PC-3 (cell line): ENCODE measurements at regions not wholly inside any gene's neighbourhood (a gene's known extent, or its start where the extent isn't known, plus 50 kb on each side); places are given as distances from the start of the nearest gene placed in this dataset.
A peak's percentile ranks its signal among the peaks of the same experiment; 100 is the strongest.

ENCODE experiments used
- ATAC-seq: fragments of 200-7000 bp; cut with Tn5 transposase; 2 replicates; pipeline ENCODE4 v1.9.1; 2020; ENCODE audit warnings: mild to moderate bottlenecking, moderate library complexity
- BruUV-seq: library from RNA; stranded (reverse); fragments of 400-500 nt; replicated peaks from 2 replicates; lab custom pipeline; 2021; lab: Mats Ljungman, UMichigan
- CTCF ChIA-PET: fragments of 300-600 bp; sonication (Branson Sonifier 250); formaldehyde crosslinking; loops from one replicate; lab custom pipeline; 2022; ENCODE audit warnings: antibody characterized with exemption; lab: Charles Lee
- POLR2A ChIA-PET: fragments of 300-600 bp; sonication (Branson Sonifier 250); formaldehyde crosslinking; loops from one replicate; lab custom pipeline; 2022; ENCODE audit warnings: antibody characterized with exemption; ENCODE audit not compliant: unreplicated experiment; lab: Charles Lee
- DNase-seq: peaks from one replicate; pipeline ENCODE4 v3.0.0-alpha.2; 2015
- H2AFZ ChIP-seq: fragments of 300-600 bp; sonication (generic); 2 replicates; pipeline ENCODE4 v1.6.0; 2016; ENCODE audit warnings: antibody characterized with exemption, low read length
- H3F3A ChIP-seq: fragments of 300-600 bp; sonication (generic); one replicate; pipeline ENCODE4 v1.6.0; 2017; ENCODE audit warnings: antibody characterized with exemption, low read length, control low read depth, mild to moderate bottlenecking; ENCODE audit not compliant: unreplicated experiment
- H3K27ac ChIP-seq: fragments of 300-600 bp; sonication (generic); 2 replicates; pipeline ENCODE4 v1.5.1; 2016; ENCODE audit warnings: mild to moderate bottlenecking, low read length
- H3K27me3 ChIP-seq: fragments of 300-600 bp; sonication (generic); 2 replicates; pipeline ENCODE4 v1.6.1; 2016; ENCODE audit warnings: low read length, mixed read lengths
- H3K36me3 ChIP-seq: fragments of 300-600 bp; sonication (generic); 2 replicates; pipeline ENCODE4 v1.6.1; 2016; ENCODE audit warnings: low read depth, mixed run types, low read length, mixed read lengths
- H3K4me1 ChIP-seq: fragments of 300-600 bp; sonication (generic); 2 replicates; pipeline ENCODE4 v1.5.1; 2016; ENCODE audit warnings: low read length; ENCODE audit not compliant: insufficient read depth
- H3K4me2 ChIP-seq: fragments of 300-600 bp; sonication (generic); 2 replicates; pipeline ENCODE4 v1.6.0; 2016; ENCODE audit warnings: low read length
- H3K4me3 ChIP-seq: fragments of 300-600 bp; sonication (generic); 2 replicates; pipeline ENCODE4 v1.5.1; 2016; ENCODE audit warnings: mild to moderate bottlenecking, low read length, mixed read lengths
- H3K79me2 ChIP-seq: fragments of 300-600 bp; sonication (generic); 2 replicates; pipeline ENCODE4 v1.6.1; 2017; ENCODE audit warnings: low read length, mixed read lengths
- H3K9ac ChIP-seq: fragments of 300-600 bp; sonication (generic); 2 replicates; pipeline ENCODE4 v1.6.0; 2016; ENCODE audit warnings: mild to moderate bottlenecking, low read length
- H3K9me2 ChIP-seq: fragments of 300-600 bp; sonication (generic); replicated peaks from 2 replicates; pipeline ENCODE4 v1.6.1; 2016; ENCODE audit warnings: mixed run types, low read length, mixed read lengths
- H3K9me3 ChIP-seq: fragments of 300-600 bp; sonication (generic); 2 replicates; pipeline ENCODE4 v1.6.1; 2016; ENCODE audit warnings: low read length, mixed read lengths
- H4K20me1 ChIP-seq: fragments of 300-600 bp; sonication (generic); 2 replicates; pipeline ENCODE4 v1.6.1; 2016; ENCODE audit warnings: low read length, mixed read lengths
- EZH2 ChIP-seq: fragments of 300-600 bp; sonication (generic); IDR thresholded peaks from one replicate; pipeline ENCODE4 v1.6.1; 2017; ENCODE audit warnings: antibody characterized with exemption, mild to moderate bottlenecking, low read length; ENCODE audit not compliant: unreplicated experiment
- EZH2phosphoT487 ChIP-seq: fragments of 300-600 bp; sonication (generic); IDR thresholded peaks from 2 replicates; pipeline ENCODE4 v1.6.1; 2018; ENCODE audit warnings: mild to moderate bottlenecking, antibody characterized with exemption, low read length, borderline replicate concordance
- intact Hi-C: fragments of 100-400 bp; cut with micrococcal nuclease; formaldehyde crosslinking; loops from 2 replicates; pipeline ENCODE4 v1.9.0; 2023
- TF ChIP-seq, protein P1 (sequence below): fragments of 300-600 bp; sonication (generic); conservative IDR thresholded peaks from 2 replicates; pipeline ENCODE4 v1.5.1; 2017; ENCODE audit warnings: antibody characterized with exemption, low read depth, mild to moderate bottlenecking, low read length

DNA sequence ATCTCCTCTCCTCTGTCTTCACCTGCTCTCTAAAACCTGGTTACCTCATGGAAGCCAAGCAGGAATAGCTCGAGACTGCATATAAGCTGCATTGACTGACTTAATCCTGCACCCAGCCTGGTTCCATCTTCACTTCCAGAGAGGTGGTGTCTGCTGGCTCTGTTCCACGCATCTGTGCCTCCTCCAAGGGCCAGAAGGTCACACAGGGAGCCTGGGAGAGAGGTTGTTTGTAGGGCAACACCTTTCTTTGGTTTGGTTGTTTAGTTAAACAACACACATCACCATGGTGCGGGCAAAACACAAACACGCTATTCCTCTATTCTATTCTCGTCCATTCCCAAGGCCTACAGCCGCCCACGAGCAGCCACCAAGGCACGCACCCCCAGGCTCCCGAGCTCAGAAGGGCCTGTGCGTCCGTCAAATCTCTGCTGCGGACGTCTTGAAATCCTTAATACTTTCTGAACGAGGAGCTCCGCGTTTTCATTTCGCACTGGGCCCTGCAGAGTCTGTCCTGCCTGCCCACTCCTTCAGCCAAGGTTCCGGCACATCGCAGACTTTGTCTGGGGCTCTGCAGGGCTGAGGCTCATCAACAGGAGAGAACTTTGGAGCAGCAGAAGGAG is 116.2 kb downstream of the RIPK4 start:
- H3K27ac ChIP-seq: peak overlapping the region; percentile 91
- no peaks in the 10 kb centered on the region for H3K36me3 ChIP-seq
- H3K9me2 ChIP-seq: no peaks in the 10 kb centered on the region
- H3K4me2 ChIP-seq: peak overlapping the region; percentile 23; the same call in 1 of the 2 replicates
- H3K79me2 ChIP-seq: no peaks in the 10 kb centered on the region
- no peak for DNase-seq
- H3K9me3 ChIP-seq: no peaks in the 10 kb centered on the region
- no peak overlapping the region for H2AFZ ChIP-seq
- peaks cover 54% of the 10 kb centered on the region for H3K4me1 ChIP-seq
- no TSS peak for BruUV-seq
- no peaks in the 10 kb centered on the region for H3K27me3 ChIP-seq
- TF ChIP-seq, protein P1, sequence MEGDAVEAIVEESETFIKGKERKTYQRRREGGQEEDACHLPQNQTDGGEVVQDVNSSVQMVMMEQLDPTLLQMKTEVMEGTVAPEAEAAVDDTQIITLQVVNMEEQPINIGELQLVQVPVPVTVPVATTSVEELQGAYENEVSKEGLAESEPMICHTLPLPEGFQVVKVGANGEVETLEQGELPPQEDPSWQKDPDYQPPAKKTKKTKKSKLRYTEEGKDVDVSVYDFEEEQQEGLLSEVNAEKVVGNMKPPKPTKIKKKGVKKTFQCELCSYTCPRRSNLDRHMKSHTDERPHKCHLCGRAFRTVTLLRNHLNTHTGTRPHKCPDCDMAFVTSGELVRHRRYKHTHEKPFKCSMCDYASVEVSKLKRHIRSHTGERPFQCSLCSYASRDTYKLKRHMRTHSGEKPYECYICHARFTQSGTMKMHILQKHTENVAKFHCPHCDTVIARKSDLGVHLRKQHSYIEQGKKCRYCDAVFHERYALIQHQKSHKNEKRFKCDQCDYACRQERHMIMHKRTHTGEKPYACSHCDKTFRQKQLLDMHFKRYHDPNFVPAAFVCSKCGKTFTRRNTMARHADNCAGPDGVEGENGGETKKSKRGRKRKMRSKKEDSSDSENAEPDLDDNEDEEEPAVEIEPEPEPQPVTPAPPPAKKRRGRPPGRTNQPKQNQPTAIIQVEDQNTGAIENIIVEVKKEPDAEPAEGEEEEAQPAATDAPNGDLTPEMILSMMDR: no peak
- no peak for TF ChIP-seq EZH2phosphoT487
- peak overlapping the region; percentile 24; the same call in 1 of the 2 replicates for H3K9ac ChIP-seq
- H3K4me3 ChIP-seq: no peak overlapping the region
- CTCF ChIA-PET: interaction anchor here (0.6 kb wide), 1 partner anchor 136 kb away, joined by 4 read pairs; no protein-coding TSS in a partner anchor
- peaks cover 3% of the 10 kb centered on the region for H3F3A ChIP-seq
- H4K20me1 ChIP-seq: no peaks in the 10 kb centered on the region
- no peak for ATAC-seq
- POLR2A ChIA-PET: interaction anchor here (1.0 kb wide), 1 partner anchor 26 kb away, joined by 3 read pairs; no protein-coding TSS in a partner anchor
- intact Hi-C loops: no loop called here

DNA sequence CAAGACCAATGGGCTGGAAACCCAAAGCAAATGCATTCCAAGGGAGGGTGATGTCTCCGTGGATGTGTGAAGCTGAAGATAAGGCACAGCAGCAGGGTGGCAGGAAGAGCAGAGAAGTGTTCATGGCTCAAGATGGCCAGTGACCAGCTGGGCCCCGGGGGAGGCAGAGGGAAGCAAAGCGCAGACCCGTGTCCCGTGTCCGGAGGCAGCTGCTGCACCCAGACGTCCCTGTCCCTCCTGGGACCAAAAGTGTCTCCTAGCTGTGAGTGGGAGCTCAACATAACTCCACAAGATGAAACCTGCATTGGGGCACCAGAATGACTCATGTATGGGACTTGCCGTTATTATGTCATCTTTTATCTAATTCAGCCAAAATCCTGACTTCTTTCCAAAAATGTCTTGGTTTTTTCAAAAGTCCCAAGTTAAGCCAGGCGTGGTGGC is 118.2 kb downstream of the RIPK4 start:
- Histone ChIP-seq H3F3A (peaks cover 3% of the 10 kb centered on the region), H3K27me3 (no peaks in the 10 kb centered on the region), H3K79me2 (0 out of 2 replicates have a peak, but pooled peaks cover 10% of the 10 kb centered on the region), H2AFZ (no peak overlapping the region), H4K20me1 (no peaks in the 10 kb centered on the region), H3K4me1 (peaks cover 51% of the 10 kb centered on the region), H3K36me3 (no peaks in the 10 kb centered on the region), H3K4me3 (no peak overlapping the region), H3K27ac (peak overlapping the region; percentile 36), H3K9me3 (no peaks in the 10 kb centered on the region), H3K9ac (peak overlapping the region; percentile 14; the same call in 1 of the 2 replicates), H3K4me2 (no peak overlapping the region), H3K9me2 (no peaks in the 10 kb centered on the region)
- ChIA-PET CTCF (no interaction called here), POLR2A (no interaction called here)
- TF ChIP-seq EZH2phosphoT487 (no peak), EZH2 (no peak)
- TF ChIP-seq, protein P1: no peak
- BruUV-seq: no TSS peak
- intact Hi-C loops: no loop called here
- ATAC-seq: peak; percentile 25
- peak; percentile 48 for DNase-seq
